ENCODE measurements at regions not wholly inside any gene's neighbourhood (a gene's known extent, or its start where the extent isn't known, plus 50 kb on each side); places are given as distances from the start of the nearest gene placed in this dataset.

DNA sequence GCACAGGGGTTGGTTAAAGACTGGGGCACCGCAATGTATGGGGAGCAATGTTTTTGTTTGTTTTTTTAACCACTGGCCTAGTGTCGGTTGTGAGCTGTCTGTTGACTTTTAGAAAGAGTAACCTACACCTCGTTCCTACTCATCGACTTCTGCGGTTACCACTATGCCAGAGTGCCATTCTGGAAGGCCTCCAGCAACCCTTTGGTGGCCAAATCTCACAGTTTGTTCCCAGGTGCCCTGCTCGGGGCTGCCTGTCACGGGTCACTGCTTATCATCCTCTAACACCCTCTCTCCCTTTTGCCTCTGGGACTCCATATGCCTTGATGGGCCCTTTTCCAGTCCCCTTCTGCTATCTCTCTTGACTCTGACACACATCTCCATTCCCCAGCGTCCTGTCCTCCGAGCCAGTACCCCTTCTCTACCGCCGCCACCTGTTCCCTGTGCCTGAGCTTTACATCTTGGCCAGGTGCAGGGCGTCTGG is 290.4 kb upstream of the C2CD4B start:
- no peaks in the 10 kb centered on the region for H3K79me2 ChIP-seq (ENCODE audit: low read depth)
- no peaks in the 10 kb centered on the region for H3K36me3 ChIP-seq (ENCODE audit: low read depth)
- H3F3A ChIP-seq (ENCODE audit: insufficient read depth, low read depth) = no peaks in the 10 kb centered on the region
- ChIA-PET POLR2A (ENCODE audit: unreplicated experiment) (no interaction called here), CTCF (no interaction called here)
- H3K27ac ChIP-seq = no peak overlapping the region
- H3K4me1 ChIP-seq (replicated peaks; ENCODE audit: insufficient read depth) = no peaks in the 10 kb centered on the region
- H2AFZ ChIP-seq = no peak overlapping the region
- intact Hi-C loops (cut with micrococcal nuclease; ENCODE audit: unreplicated experiment) = no loop called here
- no TSS peak for BruUV-seq (replicated peaks)
- no peak for TF ChIP-seq EZH2 (IDR thresholded peaks at IDR 0.05; ENCODE audit: low read depth)
- TF ChIP-seq, protein P1, sequence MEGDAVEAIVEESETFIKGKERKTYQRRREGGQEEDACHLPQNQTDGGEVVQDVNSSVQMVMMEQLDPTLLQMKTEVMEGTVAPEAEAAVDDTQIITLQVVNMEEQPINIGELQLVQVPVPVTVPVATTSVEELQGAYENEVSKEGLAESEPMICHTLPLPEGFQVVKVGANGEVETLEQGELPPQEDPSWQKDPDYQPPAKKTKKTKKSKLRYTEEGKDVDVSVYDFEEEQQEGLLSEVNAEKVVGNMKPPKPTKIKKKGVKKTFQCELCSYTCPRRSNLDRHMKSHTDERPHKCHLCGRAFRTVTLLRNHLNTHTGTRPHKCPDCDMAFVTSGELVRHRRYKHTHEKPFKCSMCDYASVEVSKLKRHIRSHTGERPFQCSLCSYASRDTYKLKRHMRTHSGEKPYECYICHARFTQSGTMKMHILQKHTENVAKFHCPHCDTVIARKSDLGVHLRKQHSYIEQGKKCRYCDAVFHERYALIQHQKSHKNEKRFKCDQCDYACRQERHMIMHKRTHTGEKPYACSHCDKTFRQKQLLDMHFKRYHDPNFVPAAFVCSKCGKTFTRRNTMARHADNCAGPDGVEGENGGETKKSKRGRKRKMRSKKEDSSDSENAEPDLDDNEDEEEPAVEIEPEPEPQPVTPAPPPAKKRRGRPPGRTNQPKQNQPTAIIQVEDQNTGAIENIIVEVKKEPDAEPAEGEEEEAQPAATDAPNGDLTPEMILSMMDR (conservative IDR thresholded peaks at IDR 0.05) = no peak
- DNase-seq = no peak
- no peak overlapping the region for H3K4me3 ChIP-seq
- H3K27me3 ChIP-seq (ENCODE audit: insufficient read depth, low read depth) = no peaks in the 10 kb centered on the region
- no peak overlapping the region for H3K4me2 ChIP-seq
- H3K9me3 ChIP-seq (ENCODE audit: insufficient read depth, low read depth) = no peaks in the 10 kb centered on the region
- H3K9me2 ChIP-seq (ENCODE audit: insufficient read depth) = no peaks in the 10 kb centered on the region
- no peaks in the 10 kb centered on the region for H4K20me1 ChIP-seq (ENCODE audit: insufficient read depth)

DNA sequence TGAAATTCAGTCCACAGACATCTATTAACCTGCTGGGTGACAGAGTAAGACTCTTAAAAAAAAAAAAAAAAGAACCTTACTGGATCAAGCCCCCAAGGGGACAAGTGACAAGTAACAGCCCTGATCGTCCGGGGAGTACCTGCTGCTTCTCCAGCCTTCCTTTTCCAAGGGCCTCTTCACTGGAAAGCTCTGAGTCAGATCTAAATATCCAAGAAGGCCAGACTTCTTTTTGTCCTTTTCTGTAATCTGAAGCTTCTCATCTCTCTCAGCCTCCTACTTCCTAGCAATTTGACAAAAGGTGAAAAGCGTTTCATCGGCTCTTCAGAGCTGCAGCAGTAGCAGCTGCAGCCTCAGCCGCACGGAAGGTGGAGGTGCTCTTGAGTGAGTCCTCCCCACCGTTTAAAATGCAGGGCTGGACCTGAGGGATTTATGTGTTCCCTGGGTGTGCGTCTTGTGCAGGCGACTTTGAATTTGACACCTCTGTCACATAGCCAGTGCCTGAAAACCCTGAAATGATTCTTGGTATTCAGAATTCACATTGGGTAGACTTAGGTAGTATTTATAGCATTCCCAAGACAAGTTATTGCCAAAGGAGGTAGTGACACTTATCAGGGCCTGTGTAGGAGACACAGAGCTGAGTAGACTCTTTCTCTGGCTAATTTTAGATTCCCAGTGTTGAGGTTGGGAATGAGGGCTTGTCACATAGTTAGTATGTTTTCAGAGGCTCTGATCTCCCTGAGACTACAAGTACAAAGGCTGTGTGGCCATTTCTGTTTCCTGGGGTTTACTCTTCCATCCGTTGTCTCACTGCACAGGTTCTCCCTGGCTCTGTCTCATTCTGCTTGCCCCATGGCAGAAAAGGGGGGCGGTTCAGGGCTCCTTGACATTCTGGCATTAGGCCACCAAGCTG is 291.2 kb upstream of the C2CD4B start:
- Histone ChIP-seq H3K27ac (no peak overlapping the region), H3K9me2 (ENCODE audit: insufficient read depth) (no peaks in the 10 kb centered on the region), H3K36me3 (ENCODE audit: low read depth) (no peaks in the 10 kb centered on the region), H3K27me3 (ENCODE audit: insufficient read depth, low read depth) (no peaks in the 10 kb centered on the region), H3K79me2 (ENCODE audit: low read depth) (no peaks in the 10 kb centered on the region), H4K20me1 (ENCODE audit: insufficient read depth) (no peaks in the 10 kb centered on the region), H3F3A (ENCODE audit: insufficient read depth, low read depth) (no peaks in the 10 kb centered on the region), H3K4me1 (replicated peaks; ENCODE audit: insufficient read depth) (no peaks in the 10 kb centered on the region), H2AFZ (no peak overlapping the region), H3K9me3 (ENCODE audit: insufficient read depth, low read depth) (no peaks in the 10 kb centered on the region), H3K4me3 (no peak overlapping the region), H3K4me2 (no peak overlapping the region)
- DNase-seq = no peak
- ChIA-PET CTCF (no interaction called here), POLR2A (ENCODE audit: unreplicated experiment) (no interaction called here)
- intact Hi-C loops (cut with micrococcal nuclease; ENCODE audit: unreplicated experiment) = no loop called here
- TF ChIP-seq EZH2 (IDR thresholded peaks at IDR 0.05; ENCODE audit: low read depth) = no peak
- TF ChIP-seq, protein P1 (conservative IDR thresholded peaks at IDR 0.05) = no peak
- BruUV-seq (replicated peaks) = no TSS peak

DNA sequence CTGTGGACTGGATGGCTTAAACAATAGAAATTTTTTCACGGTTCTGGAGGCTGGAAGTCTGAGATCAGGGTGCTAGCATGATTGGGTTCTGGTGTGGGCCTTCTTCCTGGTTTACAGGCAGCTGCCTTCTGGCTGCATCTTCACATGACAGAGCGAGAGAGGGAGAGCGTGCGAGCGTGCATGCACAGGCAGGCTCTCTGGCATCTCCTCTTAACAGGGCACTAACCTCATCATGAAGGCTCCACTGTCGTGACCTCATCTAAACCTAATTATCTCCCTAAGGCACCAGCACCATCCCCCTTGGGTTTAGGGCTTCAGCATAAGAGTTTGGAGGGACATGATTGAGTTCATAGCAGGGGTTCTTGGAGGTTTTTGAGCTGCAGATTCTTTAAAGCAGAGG is 292.0 kb upstream of the C2CD4B start:
- Histone ChIP-seq H3K79me2 (ENCODE audit: low read depth) (no peaks in the 10 kb centered on the region), H3K4me1 (replicated peaks; ENCODE audit: insufficient read depth) (no peaks in the 10 kb centered on the region), H4K20me1 (ENCODE audit: insufficient read depth) (no peaks in the 10 kb centered on the region), H3K27ac (no peak overlapping the region), H3K4me2 (no peak overlapping the region), H3K27me3 (ENCODE audit: insufficient read depth, low read depth) (no peaks in the 10 kb centered on the region), H3K36me3 (ENCODE audit: low read depth) (no peaks in the 10 kb centered on the region), H3K9me2 (ENCODE audit: insufficient read depth) (no peaks in the 10 kb centered on the region), H3K4me3 (no peak overlapping the region), H3K9me3 (ENCODE audit: insufficient read depth, low read depth) (no peaks in the 10 kb centered on the region), H2AFZ (no peak overlapping the region), H3F3A (ENCODE audit: insufficient read depth, low read depth) (no peaks in the 10 kb centered on the region)
- BruUV-seq (replicated peaks) = no TSS peak
- ChIA-PET POLR2A (ENCODE audit: unreplicated experiment) (no interaction called here), CTCF (no interaction called here)
- no peak for TF ChIP-seq EZH2 (IDR thresholded peaks at IDR 0.05; ENCODE audit: low read depth)
- TF ChIP-seq, protein P1 (conservative IDR thresholded peaks at IDR 0.05) = no peak
- intact Hi-C loops (cut with micrococcal nuclease; ENCODE audit: unreplicated experiment) = no loop called here
- no peak for DNase-seq
